Stimulated activated CD4-positive, alpha-beta T cell treated with anti-CD3 and anti-CD28 coated beads, Interleukin-1b, Interleukin-23, amount 100 ng/mL, for 24 hours (primary cell): ENCODE measurements at regions not wholly inside any gene's neighbourhood (a gene's known extent, or its start where the extent isn't known, plus 50 kb on each side); places are given as distances from the start of the nearest gene placed in this dataset.
"Not testable (repeated sequence)": the region's sequence is repeated elsewhere in the genome, so short reads cannot be mapped to it uniquely, and the experiment has no call there.

Experiments
- DNase-seq, 4 experiments: peaks; one replicate each; pipeline ENCODE4 v3.0.0-alpha.2; 2020; ENCODE audit warnings: low read depth in 4 of 4, low spot score in 1 of 4

GRCh38 chr1:58836408-58836807 lies 52.6 kb upstream of the JUN start:
- no peak for DNase-seq

DNA sequence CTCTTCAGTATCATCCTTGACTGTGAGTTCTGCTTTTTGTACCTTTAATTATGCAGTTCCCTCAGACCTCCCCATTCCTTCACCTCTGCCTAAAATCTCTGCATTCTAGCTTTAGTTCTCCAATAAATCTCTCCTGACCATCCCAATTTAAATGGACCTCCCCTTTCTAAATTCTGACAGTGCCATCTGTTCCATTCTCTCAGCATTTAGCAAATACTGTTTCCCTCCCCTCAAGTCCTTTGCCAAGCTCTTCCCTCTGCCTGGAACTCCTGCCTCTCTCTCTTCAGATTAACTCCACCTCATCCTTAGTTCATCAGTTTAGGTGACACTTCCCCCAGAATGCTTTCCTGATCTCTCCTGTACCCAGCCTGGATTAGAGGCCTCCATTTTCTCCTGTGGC lies 54.0 kb upstream of the JUN start:
- no peak for DNase-seq

GRCh38 chr1:58839147-58839795 lies 55.4 kb upstream of the JUN start:
- DNase-seq = no peak

GRCh38 chr1:58839846-58840835 lies 56.3 kb upstream of the JUN start:
- no peak for DNase-seq

DNA sequence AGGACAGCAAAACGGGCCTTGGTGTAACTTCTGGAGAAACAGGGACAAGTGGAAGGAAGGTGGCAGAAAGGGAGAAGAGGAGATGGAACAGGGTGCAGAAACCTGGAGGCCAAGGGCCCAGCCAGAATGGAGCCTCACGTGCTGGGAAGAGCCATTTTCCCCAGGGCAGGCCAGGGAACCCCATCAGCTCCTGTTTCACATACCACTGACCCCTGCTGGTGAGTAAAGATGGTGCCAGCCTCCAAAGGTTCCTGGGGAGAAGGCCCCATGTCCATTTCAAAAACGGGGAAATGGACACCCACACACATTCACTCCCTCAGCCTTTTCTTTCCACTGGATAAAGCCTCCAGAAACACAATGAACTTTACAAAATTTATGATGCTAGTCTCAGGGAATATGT lies 57.6 kb upstream of the JUN start:
- no peak for DNase-seq

GRCh38 chr1:58842941-58843340 lies 59.1 kb upstream of the JUN start:
- no peak for DNase-seq

- DNase-seq = no peak
Measured at GRCh38 chr1:58844176-58844575, 60.3 kb upstream of the JUN start.

DNA sequence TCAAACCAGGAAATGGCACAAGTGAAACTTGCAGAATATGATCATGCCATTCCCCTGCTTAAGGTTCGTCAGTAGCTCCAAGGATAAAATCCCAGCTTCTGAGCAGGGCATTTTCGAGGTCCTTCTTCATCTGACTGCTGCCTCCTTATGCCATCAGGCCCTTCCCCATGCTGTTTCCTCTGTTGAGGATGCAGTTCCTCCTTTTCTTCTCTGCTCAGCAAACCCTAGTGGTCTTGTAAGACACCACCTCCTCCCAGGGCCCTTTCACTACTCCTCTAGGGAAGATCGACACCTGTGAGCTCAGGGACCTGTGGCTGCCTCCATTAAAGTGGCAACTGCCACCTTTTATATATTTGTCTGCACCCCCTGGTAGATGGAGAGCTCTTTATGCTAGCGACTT lies 62.1 kb upstream of the JUN start:
- DNase-seq = no peak

DNA sequence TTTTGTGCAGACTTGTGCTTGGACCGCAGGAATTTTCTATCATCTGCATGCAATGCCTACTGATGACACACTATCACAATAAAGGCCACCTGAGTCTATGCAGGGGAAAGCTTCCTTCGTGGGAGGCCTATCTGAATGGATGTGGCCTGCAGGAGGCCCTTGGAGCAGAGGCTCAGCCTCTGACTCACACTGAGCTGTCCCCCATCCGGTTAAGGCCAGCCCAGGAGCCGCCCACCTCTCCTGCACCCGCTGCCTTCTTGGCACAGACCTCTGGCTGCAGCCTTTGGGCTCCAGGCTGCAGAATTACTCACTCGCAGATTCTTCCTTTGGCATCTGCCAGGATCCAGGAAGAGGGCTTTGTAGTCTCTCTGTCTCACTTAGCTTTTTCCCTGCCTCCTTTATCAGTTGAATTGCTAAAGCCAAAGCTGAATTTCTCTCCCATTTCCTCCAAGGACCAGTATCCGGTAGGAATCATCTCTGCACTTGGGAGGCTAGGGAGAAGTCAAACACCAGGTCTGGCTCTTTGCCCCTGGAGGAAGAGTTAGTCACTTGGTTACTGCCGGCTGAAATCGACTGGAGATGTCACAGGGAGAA lies 65.1 kb upstream of the JUN start:
- no peak for DNase-seq

DNA sequence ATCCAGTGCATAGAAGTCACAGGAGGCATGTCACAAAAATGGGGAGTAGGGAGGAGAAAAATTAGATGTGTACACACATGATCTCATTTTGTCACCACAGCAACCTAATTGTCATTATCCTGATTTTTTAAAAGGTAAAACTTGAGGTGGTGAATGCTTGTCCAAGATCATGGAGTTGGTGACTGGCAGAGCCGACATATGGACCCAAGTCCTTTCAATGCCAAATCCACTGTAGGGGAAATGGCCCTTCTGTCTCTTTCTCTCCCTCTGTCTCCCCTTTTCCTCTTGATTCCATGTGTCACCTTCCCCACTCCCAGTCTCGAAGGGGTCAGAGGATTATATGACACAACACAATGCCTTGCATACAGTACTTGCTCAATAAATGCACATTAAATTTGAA lies 65.7 kb upstream of the JUN start:
- no peak for DNase-seq

DNA sequence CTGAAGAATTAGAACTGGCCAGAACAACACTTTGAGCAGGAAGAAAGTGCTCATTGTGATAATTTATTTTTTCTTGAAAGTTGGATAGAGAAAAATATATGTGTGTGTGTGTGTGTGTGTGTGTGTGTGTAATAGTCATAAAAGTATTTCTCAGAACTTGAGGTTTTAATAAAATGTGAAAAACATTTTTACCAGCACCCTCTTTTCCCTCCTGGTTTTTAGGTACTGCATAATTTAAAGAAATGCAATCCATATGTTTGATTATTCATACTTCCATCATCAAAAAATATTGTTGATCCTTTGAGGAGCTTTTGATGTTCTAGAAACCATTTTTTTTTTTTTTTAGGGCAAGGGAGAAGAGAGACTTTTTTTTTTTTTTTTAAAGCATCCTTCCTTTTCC lies 66.8 kb upstream of the JUN start:
- DNase-seq = no peak

- no peak for DNase-seq
Measured at GRCh38 chr1:58852731-58853485, 69.1 kb upstream of the JUN start.

- DNase-seq = no peak
Measured at GRCh38 chr1:58854576-58854975, 70.7 kb upstream of the JUN start.

- DNase-seq = no peak
Measured at GRCh38 chr1:58855274-58856165, 71.7 kb upstream of the JUN start.

DNA sequence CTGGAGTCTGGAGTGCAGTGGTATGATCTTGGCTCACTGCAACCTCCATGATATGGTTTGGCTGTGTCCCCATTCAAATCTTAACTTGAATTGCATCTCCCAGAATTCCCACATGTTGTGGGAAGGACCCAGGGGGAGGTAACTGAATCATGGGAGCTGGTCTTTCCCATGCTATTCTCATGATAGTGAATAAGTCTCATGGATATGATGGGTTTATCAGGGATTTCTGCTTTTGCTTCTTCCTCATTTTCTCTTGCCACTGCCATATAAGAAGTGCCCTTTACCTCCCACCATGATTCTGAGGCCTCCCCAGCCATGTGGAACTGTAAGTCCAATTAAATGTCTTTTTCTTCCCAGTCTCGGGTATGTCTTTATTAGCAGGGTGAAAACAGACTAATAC lies 72.4 kb upstream of the JUN start:
- not testable (repeated sequence) for DNase-seq

- no peak for DNase-seq
Measured at GRCh38 chr1:58857680-58858673, 74.1 kb upstream of the JUN start.

GRCh38 chr1:58859769-58860485 lies 76.1 kb upstream of the JUN start:
- DNase-seq = no peak

- DNase-seq = no peak
Measured at GRCh38 chr1:58861076-58861475, 77.2 kb upstream of the JUN start.

- no peak for DNase-seq
Measured at GRCh38 chr1:58861506-58861905, 77.7 kb upstream of the JUN start.
